NCI-H1092 treated with DMSO at 0.1 percent for 48 hours (cell line): ENCODE measurements at regions not wholly inside any gene's neighbourhood (a gene's known extent, or its start where the extent isn't known, plus 50 kb on each side); places are given as distances from the start of the nearest gene placed in this dataset.
"Not testable (repeated sequence)": the region's sequence is repeated elsewhere in the genome, so short reads cannot be mapped to it uniquely, and the experiment has no call there.

Experiments used
- DNase-seq: peaks from one replicate; lab custom pipeline; 2025; lab: John Stamatoyannopoulos, UW

DNA sequence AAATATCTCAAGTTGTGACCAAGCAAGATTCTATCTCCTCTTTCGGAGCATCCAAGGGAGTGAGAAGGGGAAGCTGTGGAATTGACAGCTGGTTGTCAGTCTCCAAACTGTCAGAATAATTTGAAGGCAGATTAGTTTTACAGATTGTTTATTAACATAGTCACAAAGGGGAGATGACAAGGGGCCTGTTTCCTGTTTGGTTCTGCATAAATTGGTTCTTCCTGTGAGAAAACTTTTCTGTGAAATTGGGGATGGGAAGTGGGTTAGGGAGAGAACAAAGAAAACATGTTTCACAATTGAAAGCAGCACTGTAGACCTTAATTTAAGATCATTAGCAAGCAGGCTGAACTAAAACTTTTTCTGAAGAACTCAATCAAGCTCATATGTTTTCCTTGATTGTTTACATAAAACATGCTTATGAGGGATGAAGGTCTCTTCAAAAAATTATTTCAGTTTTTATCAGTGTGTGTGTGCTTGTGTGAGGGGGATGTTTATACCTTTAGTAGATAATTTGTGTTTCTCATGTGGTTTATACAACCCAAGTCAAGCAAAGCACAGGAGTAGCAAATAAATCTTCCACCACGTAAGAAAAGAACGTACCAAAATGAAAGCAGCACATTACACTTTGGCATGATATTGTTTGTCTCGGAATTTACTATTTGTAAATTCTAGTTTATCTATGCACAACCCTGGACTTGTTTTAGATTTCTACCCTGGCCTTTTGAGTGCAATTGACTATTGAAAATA lies 604.9 kb upstream of the CDH2 start:
- DNase-seq: no peak

DNA sequence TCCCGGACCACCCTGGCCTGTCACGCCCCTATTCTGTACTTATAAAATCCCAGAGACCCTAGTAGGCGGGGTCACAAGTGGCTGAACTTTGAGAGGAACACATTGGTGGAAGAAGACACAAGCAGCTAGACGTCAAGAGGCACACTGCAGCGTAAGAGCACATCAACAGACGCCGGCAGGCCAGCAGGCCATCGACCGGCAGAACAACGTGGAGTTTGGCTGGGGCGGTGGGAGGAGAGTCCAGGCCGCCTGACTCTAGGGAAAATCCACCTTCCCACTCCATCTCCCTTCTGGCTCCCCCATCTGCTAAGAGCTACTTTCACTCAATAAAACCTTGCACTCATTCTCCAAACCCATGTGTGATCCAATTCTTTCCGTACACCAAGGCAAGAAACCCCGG lies 601.8 kb upstream of the CDH2 start:
- no peak for DNase-seq

DNA sequence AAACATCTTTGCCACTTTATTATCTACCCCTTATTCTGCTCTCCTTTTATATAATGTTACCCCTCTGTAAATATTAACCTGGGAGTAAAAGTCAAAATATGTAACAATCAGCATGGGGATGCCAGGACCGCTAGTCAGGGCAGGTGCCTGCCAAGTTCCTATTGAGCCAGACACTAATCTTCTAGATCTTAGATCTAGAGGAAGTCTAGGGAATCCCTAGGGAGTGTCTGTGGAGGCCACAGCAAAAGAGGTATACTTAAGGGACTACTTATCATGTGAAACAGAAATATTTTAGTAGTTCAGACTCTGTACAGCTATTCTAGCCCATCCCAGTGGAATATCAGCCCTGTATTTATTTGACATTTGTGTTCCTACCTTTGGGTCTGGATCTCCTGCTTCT lies 600.8 kb upstream of the CDH2 start:
- no peak for DNase-seq

DNA sequence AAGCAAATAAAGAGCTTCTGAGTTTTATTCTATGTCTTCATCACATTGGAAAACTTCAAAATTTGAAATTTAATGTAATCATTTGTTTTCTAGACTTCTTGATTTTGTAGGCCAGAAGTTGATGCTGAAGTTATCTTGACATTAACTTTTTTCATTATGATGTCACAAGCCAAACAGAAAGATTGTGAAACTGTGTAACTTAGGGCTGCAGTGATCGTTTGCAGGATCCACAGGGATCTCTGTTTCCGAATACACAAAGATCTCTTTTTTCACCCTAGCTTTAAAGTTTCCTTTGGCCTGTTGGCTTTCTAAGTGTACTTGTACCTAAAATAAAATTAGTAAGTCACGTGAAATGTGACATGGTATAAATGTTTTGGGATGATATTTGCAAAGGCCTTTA lies 594.9 kb upstream of the CDH2 start:
- DNase-seq: no peak

DNA sequence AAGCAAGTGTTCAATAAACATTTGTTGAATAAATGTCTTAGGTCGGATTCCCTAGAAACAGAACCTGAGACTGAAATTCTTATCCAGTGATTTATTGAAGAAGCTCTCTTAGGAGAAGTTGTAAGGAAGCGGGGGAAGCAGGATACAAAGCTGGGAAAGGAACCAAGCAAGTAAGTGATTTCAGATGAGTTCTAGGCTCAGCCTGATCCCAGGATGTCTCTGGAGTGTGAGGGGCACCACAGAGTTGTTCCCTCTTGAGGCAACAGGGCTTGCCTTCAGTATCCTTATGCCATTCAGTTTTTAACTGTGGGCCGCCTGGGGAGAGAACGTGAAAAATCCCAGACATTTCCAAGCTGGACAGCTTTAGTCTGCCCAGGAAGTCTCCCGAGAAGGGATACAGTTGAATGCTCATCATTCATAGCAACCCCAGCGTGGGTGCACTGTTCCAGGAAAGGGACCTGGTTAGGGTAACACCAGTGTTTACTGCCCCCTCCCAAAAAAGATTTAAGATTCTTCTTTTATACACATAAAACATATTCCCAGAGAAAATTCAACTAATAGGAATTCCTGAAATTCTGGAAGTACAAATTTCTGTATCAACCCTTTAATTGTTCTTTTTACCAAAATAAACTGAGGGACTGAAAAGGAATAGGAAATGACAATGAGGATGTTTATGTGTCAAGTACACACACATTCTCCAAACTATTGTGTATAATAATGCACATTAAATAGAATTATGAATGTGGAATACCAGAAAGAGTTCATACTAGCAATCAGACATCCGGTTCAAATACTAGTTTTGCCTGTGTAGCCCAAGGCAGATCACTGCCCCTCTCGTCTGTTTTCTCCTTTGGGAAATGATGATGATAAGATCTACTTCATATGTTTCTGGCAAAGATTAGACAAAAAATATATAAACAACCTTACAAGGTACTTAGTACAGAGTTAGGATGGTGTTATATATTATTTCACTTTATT lies 592.1 kb upstream of the CDH2 start:
- DNase-seq: no peak

DNA sequence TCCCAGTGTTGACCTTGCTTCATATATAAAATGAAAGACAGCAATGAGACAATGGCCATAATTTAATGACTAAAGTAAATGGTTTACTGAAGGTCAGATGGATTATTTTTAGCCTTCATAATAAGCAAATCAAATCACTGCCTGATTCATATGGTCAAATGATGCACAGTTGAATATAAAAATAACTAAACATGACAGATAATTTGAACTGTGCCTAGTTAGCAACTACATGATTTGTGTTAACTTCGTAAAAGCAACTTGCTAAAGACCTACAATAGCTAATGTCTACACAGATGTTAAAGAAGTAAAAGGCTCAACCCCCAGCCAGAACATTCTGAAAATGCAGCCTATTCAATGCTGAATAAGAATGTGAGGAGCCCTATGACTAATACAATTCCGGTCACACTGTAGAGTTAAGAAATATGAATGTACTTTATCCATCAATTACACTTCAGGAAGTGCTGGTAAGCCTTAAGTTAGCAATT lies 590.8 kb upstream of the CDH2 start:
- DNase-seq: no peak

DNA sequence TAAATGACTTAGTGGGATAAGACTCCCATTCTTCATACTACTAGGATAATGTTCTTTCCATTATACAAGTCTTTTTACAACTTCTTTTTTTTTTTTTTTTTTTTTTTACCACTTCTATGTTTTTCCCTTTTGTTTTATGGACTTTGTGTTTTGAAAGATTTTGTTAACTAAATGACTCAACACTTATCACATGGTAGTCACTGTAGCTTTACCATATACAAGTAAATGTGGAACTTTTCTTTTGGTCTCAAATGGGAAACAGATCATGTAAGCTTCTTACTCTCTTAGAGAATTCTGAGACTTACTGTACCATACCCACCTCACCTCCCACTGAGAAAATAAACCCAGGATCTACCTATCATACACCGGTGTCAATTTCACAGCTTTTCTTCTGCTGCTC lies 590.3 kb upstream of the CDH2 start:
- no peak for DNase-seq

DNA sequence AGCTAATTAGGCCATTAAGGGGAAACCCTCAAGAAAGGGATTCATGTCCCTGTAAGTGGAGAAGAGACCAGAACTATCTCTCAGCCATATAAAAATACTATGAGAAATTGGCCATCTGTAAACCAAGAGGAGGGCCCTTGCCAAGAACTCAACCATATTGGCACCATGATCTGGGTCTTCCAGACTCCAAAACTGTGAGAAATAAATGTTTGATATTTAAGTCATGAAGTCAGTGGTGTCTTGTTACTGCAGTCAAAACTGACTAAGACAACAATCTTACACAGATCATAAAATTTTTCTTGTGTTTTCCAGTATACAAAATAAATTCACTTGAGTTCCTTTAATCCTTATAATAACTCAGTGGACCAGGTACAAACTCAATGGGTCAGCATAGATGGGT lies 589.8 kb upstream of the CDH2 start:
- no peak for DNase-seq

DNA sequence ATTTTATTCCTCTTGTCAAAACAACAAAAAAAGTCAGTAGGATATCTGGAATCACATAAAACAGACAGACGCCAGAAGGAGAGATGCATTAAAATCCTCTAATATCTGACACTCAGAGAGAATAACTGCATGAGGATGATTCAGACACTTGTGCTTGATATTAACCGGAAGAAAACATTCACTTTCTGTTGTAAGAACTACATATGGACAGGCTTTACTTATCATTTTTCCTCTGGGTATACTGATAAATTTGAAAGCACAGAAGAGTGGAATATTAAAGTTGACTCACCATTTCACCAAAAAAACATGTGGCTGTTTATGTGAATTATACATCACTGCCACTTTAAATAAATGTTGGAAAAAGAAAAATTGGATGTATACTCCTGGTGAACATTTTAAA lies 589.1 kb upstream of the CDH2 start:
- no peak for DNase-seq

DNA sequence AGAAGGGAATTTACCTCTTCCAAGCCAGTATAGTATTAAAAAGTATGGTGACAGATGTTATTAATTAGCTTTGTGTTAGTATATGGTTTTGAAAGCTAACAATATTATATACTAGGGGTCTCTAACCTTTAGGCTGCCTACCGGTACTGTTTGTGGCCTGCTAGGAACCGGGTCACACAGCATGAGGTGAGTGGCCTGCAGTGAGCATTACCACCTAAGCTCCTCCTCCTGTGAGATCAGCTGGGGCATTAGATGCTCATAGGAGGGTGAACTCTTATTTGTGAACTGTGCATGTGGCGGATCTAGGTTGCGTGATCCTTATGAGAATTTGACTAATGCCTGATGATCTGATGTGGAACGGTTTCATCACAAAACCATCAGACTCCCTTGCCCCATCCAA lies 583.4 kb upstream of the CDH2 start:
- no peak for DNase-seq

DNA sequence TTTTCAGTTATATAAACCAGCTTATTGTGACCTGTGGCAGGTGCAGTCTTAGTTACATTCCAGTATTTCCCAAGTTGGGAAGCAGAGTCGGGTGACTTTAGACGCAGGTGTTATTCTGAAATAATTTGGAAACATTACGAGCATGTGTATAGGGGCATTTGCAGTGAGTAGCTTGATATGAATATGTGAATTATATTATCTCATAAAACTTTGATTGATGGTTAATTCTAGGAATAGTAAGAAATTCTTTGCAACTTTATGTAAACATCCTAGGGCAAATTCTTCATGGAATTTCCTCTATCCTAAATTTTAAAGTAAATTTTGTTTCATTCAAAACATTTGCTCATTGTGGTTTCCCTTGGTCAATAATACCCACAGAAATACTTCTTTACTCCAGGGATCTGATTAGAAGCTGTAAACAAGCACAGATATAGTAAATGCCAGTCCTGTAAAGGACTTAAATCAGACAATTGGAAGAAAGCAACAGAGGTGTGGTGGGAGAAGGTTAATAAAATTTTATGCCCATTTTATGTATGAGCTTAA lies 580.6 kb upstream of the CDH2 start:
- no peak for DNase-seq

DNA sequence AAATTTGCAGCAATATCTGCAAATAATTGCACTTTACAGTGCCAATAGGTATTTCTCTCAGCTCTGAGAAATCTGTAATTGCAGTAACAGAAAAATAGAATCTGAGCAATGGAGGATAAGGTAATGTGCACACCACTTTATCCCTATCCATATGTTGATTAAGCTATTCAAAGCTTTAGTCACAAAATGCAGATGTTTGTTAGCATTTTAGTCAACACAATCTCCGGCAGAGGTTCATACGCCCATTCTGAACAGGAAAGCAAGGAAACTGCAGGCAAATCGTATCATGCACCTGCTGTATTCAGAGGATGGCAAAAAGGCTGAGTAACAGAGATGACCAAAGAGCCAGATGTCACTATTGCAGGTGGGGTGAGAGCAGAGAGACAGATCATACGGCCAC lies 566.2 kb upstream of the CDH2 start:
- DNase-seq: no peak

DNA sequence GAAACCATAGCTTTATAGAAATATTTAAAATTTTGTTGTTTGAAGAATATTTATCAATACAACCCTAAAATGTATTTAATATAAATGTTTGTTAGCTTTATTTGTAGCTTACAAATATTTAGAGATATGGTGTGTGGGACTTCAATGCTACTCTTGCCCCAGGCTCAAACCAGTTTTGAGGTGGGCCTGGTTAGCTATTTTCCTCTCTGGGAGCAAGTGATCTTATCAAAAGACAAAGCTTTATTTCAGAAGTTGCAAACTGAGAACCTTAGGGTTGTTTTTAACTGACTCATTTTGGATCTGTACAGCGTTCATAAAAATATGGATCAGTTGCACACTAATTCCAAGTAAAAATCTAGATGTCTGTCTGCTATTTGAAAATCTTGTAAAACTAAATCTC lies 563.6 kb upstream of the CDH2 start:
- DNase-seq: no peak

DNA sequence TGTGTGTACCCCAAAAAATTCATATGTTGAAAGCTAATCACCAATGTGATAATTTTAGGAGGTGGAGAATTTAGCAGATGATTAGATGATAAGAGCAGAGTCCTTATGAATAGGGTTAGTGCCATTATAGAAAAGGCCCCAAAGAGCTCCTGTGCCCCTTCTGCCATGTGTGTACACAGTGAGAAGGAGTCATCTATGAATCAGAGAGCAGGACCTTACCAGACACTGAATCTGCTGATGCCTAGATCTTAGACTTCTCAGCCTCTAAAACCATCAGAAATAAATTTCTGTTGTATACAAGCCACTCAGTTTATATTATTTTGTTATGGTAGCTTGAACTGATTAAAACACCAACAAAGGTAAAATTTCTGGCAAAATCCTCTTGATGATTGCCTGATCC lies 560.0 kb upstream of the CDH2 start:
- DNase-seq: no peak

DNA sequence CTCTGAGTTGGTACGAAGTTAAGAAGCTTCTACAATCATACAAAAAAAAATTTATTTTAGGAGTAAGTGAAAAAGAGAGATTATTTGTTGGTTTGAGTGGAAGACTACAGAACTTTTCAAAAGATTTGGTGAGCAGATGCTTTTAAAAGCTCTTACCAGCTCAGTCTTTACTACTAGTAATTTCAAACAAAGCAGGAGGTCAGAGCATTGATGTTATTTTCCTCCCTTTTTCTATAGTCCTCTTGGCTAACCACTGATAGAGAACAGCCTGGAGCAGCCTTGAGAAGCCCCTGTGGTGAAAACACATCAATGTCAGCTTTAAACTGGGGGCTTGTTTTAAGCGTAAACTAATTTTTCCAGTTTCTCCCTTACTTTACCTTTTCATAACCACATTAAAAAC lies 559.3 kb upstream of the CDH2 start:
- no peak for DNase-seq

DNA sequence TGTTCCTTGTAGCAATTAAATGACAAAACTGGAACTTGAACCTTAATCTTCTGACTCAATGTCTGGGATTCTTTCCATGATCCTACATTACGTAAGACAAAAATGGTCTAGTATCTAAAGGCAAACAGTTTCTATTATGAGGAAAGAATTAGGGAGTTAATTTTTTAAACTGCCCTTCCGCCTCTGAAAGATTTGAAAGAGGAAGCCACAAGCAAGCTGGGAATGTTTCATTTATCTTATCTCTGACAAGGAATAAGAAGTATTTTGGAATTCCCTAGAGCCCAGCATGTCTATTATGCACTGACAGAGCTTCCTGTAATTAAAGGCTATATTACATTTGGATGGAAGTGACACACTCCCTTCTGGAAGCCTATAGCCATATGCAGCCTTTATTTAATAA lies 558.8 kb upstream of the CDH2 start:
- DNase-seq: no peak

DNA sequence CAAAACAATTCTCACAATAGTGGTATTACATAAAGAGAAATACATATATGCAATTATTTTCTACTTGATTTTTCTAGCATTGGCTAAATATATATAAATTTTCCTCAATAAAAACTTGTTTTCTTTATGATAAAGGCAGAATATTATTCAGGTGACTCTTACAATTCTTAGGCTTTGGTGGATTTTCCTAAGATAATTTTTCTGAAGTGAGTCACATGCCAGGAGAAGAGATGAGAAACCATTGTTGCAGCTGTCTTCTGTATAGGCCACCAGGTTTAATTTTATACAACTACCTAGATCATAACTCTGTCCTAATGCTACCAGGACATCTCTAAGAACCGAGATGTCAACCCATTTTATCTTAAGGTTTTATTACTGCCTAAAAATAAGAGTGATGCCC lies 552.4 kb upstream of the CDH2 start:
- DNase-seq: no peak

DNA sequence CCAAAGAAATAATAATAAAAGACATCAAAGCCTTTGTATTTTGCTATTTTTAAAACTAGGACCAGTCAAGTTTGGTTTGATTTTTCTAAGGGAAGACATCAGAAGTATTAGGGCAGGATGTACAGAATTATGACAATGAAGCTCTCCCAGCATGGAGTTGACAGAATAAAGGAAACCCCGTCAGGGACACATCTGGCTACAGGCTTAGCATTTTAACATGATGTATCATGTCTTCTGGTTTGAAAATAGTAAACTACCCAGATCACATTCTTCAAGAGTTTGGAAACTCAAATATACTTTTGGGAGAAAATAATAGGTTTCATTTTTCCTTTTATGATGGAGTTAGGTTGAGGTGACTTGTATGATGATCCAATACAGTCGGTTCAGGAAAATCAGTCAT lies 552.0 kb upstream of the CDH2 start:
- DNase-seq: no peak

DNA sequence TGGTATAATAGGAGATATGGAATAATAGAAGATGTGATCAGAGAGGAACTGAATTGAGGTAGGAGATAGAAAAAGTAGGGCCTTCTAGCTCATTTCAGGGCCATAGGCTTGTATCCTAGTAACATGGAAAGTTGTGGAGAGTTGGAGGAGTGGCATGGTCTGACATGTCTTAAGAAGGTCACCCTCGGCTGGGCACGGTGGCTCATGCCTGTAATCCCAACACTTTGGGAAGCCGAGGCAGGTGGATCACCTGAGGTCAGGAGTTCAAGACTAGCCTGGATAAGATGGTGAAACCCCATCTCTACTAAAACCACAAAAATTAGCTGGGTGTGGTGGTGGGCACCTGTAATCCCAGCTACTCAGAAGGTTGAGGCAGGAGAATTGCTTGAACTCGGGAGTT lies 550.3 kb upstream of the CDH2 start:
- DNase-seq: not testable (repeated sequence)

DNA sequence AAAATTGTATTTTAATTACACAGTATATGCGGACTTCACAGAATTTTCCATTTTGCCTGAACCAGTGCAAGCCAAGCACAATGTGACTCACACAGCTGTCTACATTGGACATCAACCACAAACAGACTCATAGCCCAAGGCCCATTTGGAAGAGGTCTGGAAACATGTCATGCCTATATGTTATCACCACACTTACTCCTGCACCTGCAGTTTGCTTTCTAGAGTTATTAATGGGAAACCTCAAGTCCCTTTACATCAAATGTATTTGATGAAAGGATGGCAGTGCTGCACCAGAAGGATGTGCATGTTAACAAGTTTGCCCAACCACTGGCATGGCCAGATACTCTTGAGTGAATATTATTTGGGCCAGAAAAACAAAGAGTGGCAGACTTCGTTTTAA lies 548.9 kb upstream of the CDH2 start:
- no peak for DNase-seq

DNA sequence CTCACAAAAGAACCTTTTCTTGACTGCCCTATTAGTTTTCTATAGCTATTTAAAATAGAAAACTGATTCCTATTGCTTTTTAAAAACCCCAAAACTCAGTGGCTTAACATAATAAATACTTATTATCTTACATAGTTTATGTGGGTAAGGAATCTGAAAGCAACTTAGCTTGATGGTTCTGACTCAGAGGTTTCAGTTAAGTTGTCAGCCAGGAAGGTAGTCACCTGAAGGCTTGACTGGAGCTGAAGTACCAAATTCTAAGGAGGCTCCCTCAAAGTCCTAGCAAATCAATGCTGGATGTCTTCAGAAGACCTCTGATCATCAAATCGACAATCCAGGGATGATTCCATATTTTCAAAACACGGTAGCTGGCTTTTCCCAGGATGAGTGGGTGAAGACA lies 546.6 kb upstream of the CDH2 start:
- DNase-seq: no peak

DNA sequence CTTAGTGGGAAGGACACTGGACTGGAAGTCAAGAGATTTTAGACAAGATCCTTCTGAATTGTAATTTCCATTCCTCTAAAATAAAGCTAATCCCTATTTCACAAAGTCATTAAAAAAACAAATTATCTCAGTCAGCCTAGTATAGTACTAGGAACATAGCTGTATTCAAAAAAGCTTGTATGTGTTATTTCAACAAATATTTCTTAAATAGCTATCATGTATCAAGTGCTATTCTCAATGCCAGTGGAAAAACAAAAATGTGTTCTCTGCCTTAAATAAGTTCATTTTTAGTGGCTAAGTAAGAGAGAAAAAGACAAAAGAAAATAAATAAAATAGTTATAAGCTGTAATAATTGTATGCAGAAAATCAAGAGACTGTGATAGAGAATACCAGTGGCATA lies 541.8 kb upstream of the CDH2 start:
- DNase-seq: no peak

DNA sequence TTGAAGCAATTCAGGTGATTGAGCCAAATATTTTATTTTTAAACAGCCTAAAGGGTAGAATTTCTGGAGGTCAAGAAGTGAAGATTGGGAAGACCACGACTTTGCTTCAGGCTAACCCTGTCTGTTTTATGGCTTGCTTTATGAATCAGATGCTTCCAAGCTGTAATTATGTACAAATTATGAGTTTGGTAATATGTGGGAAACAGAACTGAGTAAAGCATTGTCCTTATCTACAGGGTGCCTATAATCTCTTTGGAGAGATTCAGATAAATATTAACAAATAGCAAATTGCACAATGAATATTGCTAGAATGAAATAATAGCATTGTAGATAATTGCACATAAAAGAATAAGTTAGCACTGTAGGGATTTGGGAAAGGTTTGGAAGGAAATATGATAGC lies 539.4 kb upstream of the CDH2 start:
- no peak for DNase-seq
